K562 (cell line): ENCODE measurements at regions not wholly inside any gene's neighbourhood (a gene's known extent, or its start where the extent isn't known, plus 50 kb on each side); places are given as distances from the start of the nearest gene placed in this dataset.

Experiments
- DPF2 ChIP-seq: fragments of 450-650 bp; IDR thresholded peaks from 2 replicates; pipeline ENCODE4 v1.6.1; 2016
- RBM22 ChIP-seq: fragments of 200-400 bp; formaldehyde crosslinking; IDR thresholded peaks from 2 replicates; pipeline ENCODE4 v1.6.1; 2018; ENCODE audit warnings: low read length, low read depth; ENCODE audit not compliant: poor library complexity, severe bottlenecking

DNA sequence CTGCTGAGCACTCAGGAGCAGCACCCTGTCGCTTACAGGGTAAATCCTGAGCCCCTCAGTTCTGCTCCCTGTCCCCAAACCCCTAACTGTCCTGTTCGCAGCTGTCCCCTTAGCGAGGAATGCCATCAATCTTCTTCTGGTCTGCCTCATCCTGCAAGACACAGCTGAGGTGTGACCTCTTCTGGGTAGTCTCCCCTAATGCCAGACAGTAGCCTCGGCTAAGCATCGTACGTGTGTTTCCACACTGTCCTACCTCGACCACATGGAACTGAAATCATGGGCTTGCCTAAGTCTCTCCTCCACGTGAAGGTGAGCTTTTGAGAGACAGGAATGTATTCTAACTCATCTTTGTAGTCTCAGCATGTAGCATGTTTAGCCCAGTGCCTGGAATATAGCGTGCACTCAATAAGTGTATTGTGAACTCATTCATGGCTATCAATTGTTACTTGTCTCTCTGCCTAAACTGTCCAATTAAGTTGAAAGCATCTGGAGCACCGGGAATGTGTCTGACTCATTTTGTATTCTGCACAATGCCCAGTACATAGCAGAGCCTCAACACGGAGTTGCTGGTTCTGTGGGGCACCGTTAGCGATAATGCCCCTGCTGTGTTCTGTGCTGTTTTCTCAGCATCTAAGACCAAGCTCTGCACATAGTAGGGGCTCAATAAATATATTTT lies 90.2 kb downstream of the HES1 start:
- TF ChIP-seq RBM22 (no peak), DPF2 (no peak)
